A549 (cell line): ENCODE measurements at regions not wholly inside any gene's neighbourhood (a gene's known extent, or its start where the extent isn't known, plus 50 kb on each side); places are given as distances from the start of the nearest gene placed in this dataset.

Experiments
- ATAC-seq, 2 experiments: fragments of 200-7000 bp in 1 of 2; fragments of >200 bp in 1 of 2; cut with Nextera tagmentation in 1 of 2; cut with Tn5 transposase in 1 of 2; 3 replicates each; pipeline versions ENCODE4 v1.8.0 to v1.9.1; 2018 to 2020; ENCODE audit warnings: mild to moderate bottlenecking in 1 of 2, moderate library complexity in 1 of 2
- CTCF ChIA-PET: fragments of 300-600 bp; sonication (Branson Sonifier 250); formaldehyde crosslinking; extraction: SDS; loops from one replicate; lab custom pipeline; 2021; ENCODE audit warnings: antibody characterized with exemption, inconsistent platforms; lab: Yijun Ruan, JAX
- POLR2A ChIA-PET: fragments of 350-600 bp; formaldehyde crosslinking; extraction: SDS; loops from one replicate; lab custom pipeline; 2021; ENCODE audit warnings: antibody characterized with exemption, inconsistent platforms; lab: Yijun Ruan, JAX
- DNase-seq, 2 experiments: peaks; one replicate each; pipeline versions ENCODE4 v3.0.0 to v3.0.0-alpha.2; 2011 to 2016; ENCODE audit warnings: low read depth in 1 of 2, low spot score in 1 of 2
- FAIRE-seq: peaks from 2 replicates; lab custom pipeline; 2011; peaks lifted over from hg19 to GRCh38; lab: Jason Lieb, UNC
- H3K27ac ChIP-seq, 2 experiments: fragments of >200 bp; sonication (Bioruptor Twin); formaldehyde crosslinking; 3 replicates each; pipeline ENCODE4 v1.5.1; 2016 to 2017
- H3K4me1 ChIP-seq: fragments of >200 bp; sonication (Bioruptor Twin); formaldehyde crosslinking; 3 replicates; pipeline ENCODE4 v1.6.1; 2016
- H3K4me2 ChIP-seq: fragments of >200 bp; sonication (Bioruptor Twin); formaldehyde crosslinking; 3 replicates; pipeline ENCODE4 v1.6.1; 2016
- H3K4me3 ChIP-seq: fragments of >200 bp; sonication (Bioruptor Twin); formaldehyde crosslinking; 3 replicates; pipeline ENCODE4 v1.5.1; 2016
- H3K9me3 ChIP-seq: fragments of >200 bp; sonication (Bioruptor Twin); formaldehyde crosslinking; 3 replicates; pipeline ENCODE4 v1.6.1; 2016
- ATOH8 ChIP-seq: fragments of 250-450 bp; sonication (Bioruptor Pico); IDR thresholded peaks from 2 replicates; pipeline ENCODE4 v1.5.0; 2020; ENCODE audit warnings: low read depth, mild to moderate bottlenecking, moderate library complexity
- CBX2 ChIP-seq: fragments of 200-600 bp; sonication (generic); IDR thresholded peaks from 2 replicates; pipeline ENCODE4 v1.6.1; 2016; ENCODE audit warnings: low read depth, mild to moderate bottlenecking, borderline replicate concordance
- CHD4 ChIP-seq: fragments of 200-600 bp; sonication (generic); IDR thresholded peaks from 2 replicates; pipeline ENCODE4 v1.6.1; 2016; ENCODE audit warnings: antibody characterized with exemption, mild to moderate bottlenecking, borderline replicate concordance
- E2F6 ChIP-seq: IDR thresholded peaks from 2 replicates; pipeline ENCODE4 v1.6.1; 2012; ENCODE audit warnings: low read depth, borderline replicate concordance
- EHMT2 ChIP-seq: fragments of 200-600 bp; sonication (generic); IDR thresholded peaks from 2 replicates; pipeline ENCODE4 v1.6.1; 2016; ENCODE audit warnings: antibody characterized with exemption, low read depth, mild to moderate bottlenecking, moderate library complexity
- FOSB ChIP-seq: fragments of 250-450 bp; sonication (Bioruptor Pico); IDR thresholded peaks from 2 replicates; pipeline ENCODE4 v1.5.0; 2020; ENCODE audit warnings: mild to moderate bottlenecking, moderate library complexity
- GATA3 ChIP-seq: IDR thresholded peaks from 2 replicates; pipeline ENCODE4 v1.6.1; 2012; ENCODE audit warnings: borderline replicate concordance
- HDAC2 ChIP-seq: fragments of 200-600 bp; sonication (generic); IDR thresholded peaks from 2 replicates; pipeline ENCODE4 v1.6.1; 2016
- HES2 ChIP-seq: fragments of >200 bp; sonication (Bioruptor Twin); formaldehyde crosslinking; IDR thresholded peaks from 2 replicates; pipeline ENCODE4 v1.6.1; 2016
- HOXA7 ChIP-seq: fragments of 250-450 bp; sonication (Bioruptor Pico); IDR thresholded peaks from 2 replicates; pipeline ENCODE4 v1.5.0; 2020; ENCODE audit warnings: mild to moderate bottlenecking, moderate library complexity
- HOXB5 ChIP-seq: fragments of 250-450 bp; sonication (Bioruptor Pico); IDR thresholded peaks from 2 replicates; pipeline ENCODE4 v1.5.0; 2020; ENCODE audit warnings: mild to moderate bottlenecking, moderate library complexity
- MAFK ChIP-seq: fragments of 450-650 bp; IDR thresholded peaks from 2 replicates; pipeline ENCODE4 v1.6.1; 2014; ENCODE audit not compliant: partially characterized antibody
- MAZ ChIP-seq: fragments of 150-350 bp; IDR thresholded peaks from 2 replicates; pipeline ENCODE4 v1.6.1; 2014; ENCODE audit warnings: antibody characterized with exemption, low read depth, low read length, borderline replicate concordance
- MYC ChIP-seq: IDR thresholded peaks from 2 replicates; pipeline ENCODE4 v1.6.1; 2012; ENCODE audit warnings: mild to moderate bottlenecking, inconsistent platforms, low read length, improper control_type of control experiment, borderline replicate concordance
- NPAS2 ChIP-seq: fragments of 250-450 bp; sonication (Bioruptor Pico); IDR thresholded peaks from 2 replicates; pipeline ENCODE4 v1.8.0; 2022; ENCODE audit warnings: mild to moderate bottlenecking, moderate library complexity, borderline replicate concordance
- PHF8 ChIP-seq: fragments of 200-600 bp; sonication (generic); IDR thresholded peaks from 2 replicates; pipeline ENCODE4 v1.6.1; 2016; ENCODE audit warnings: low read depth, mild to moderate bottlenecking, antibody characterized with exemption, moderate library complexity, borderline replicate concordance
- POLR2A ChIP-seq: IDR thresholded peaks from 2 replicates; pipeline ENCODE4 v1.6.1; 2012; ENCODE audit warnings: mild to moderate bottlenecking, low read length
- POLR2AphosphoS2 ChIP-seq: conservative IDR thresholded peaks from 2 replicates; pipeline ENCODE4 v1.6.1; 2012; ENCODE audit warnings: low read length, improper control_type of control experiment, inconsistent platforms
- RARB ChIP-seq: fragments of 250-450 bp; sonication (Bioruptor Pico); IDR thresholded peaks from 2 replicates; pipeline ENCODE4 v1.8.0; 2021; ENCODE audit warnings: mild to moderate bottlenecking, moderate library complexity
- REST ChIP-seq: fragments of 200-600 bp; sonication (generic); IDR thresholded peaks from 2 replicates; pipeline ENCODE4 v1.6.1; 2016; ENCODE audit warnings: antibody characterized with exemption, mild to moderate bottlenecking, moderate library complexity
- RFX5 ChIP-seq: fragments of 450-650 bp; IDR thresholded peaks from 2 replicates; pipeline ENCODE4 v1.7.1; 2014; ENCODE audit warnings: antibody characterized with exemption, mild to moderate bottlenecking, moderate library complexity
- SMC3 ChIP-seq: fragments of >200 bp; sonication (Bioruptor Twin); formaldehyde crosslinking; IDR thresholded peaks from 3 replicates; pipeline ENCODE4 v1.6.1; 2018; ENCODE audit warnings: inconsistent platforms
- USF2 ChIP-seq: fragments of 450-650 bp; IDR thresholded peaks from 2 replicates; pipeline ENCODE4 v1.6.1; 2014; ENCODE audit warnings: antibody characterized with exemption
- ZC3H11A ChIP-seq: fragments of 450-650 bp; IDR thresholded peaks from 2 replicates; pipeline ENCODE4 v1.6.1; 2014; ENCODE audit warnings: antibody characterized with exemption, mild to moderate bottlenecking
- ZFP36 ChIP-seq: fragments of 450-650 bp; IDR thresholded peaks from 2 replicates; pipeline ENCODE4 v1.6.1; 2014; ENCODE audit warnings: borderline replicate concordance; ENCODE audit not compliant: partially characterized antibody
- WGBS: methylation state at CpG from one replicate; pipeline ENCODE4 v1.1.6; 2017; ENCODE audit errors: missing lambda C conversion rate; 5-methylcytosine and 5-hydroxymethylcytosine counted together

- H3K4me1 ChIP-seq = no peaks in the 10 kb centered on the region
- no peak overlapping the region for H3K27ac ChIP-seq
- TF ChIP-seq POLR2AphosphoS2 (no peak), POLR2A (no peak), RFX5 (no peak), HDAC2 (no peak), SMC3 (no peak), RARB (CRISPR knock-in tag) (no peak), NPAS2 (CRISPR knock-in tag) (no peak), FOSB (CRISPR knock-in tag) (no peak), GATA3 (no peak), CBX2 (no peak), MAZ (no peak), CHD4 (no peak), E2F6 (no peak), ZFP36 (no peak), MAFK (no peak), HOXA7 (CRISPR knock-in tag) (no peak)
- TF ChIP-seq, all 56 proteins: peak for 0
- 56% methylated on average over 4 of the region's 4 CpGs for WGBS
- ChIA-PET CTCF (interaction anchor here (1.0 to 1.8 kb wide), 3 partner anchors 13 to 877 kb away, joined by 3 to 6 read pairs (median 4); no protein-coding TSS in a partner anchor), POLR2A (no interaction called here)
- H3K9me3 ChIP-seq = peaks cover 4% of the 10 kb centered on the region; the same call in 1 of the 3 replicates
- DNase-seq (no peak), FAIRE-seq (no peak), ATAC-seq (no peak)
- no peak overlapping the region for H3K4me3 ChIP-seq
- H3K4me2 ChIP-seq = no peak overlapping the region
These were observed 186.7 kb upstream of the DAPK1 start for GRCh38 chr9:87310827-87311523.

- no peak for ATAC-seq
- H3K27ac ChIP-seq = no peak overlapping the region
- ChIA-PET POLR2A (no interaction called here), CTCF (interaction anchor here (1.1 to 6.4 kb wide), 4 partner anchors 832 to 1118 kb away, joined by 4 to 102 read pairs (median 32); no protein-coding TSS in a partner anchor)
- no peak for DNase-seq
- peaks cover 2% of the 10 kb centered on the region; the same call in 1 of the 3 replicates for H3K9me3 ChIP-seq
- no peak for FAIRE-seq
- no peak overlapping the region for H3K4me3 ChIP-seq
- no peaks in the 10 kb centered on the region for H3K4me1 ChIP-seq
- no peak overlapping the region for H3K4me2 ChIP-seq
- TF ChIP-seq ATOH8 = no peak
- no peak for TF ChIP-seq SMC3
- TF ChIP-seq EHMT2 = no peak
- no peak for TF ChIP-seq ZC3H11A
- TF ChIP-seq RARB (CRISPR knock-in tag) = no peak
- no peak for TF ChIP-seq MYC
- TF ChIP-seq HOXB5 (CRISPR knock-in tag) = no peak
- TF ChIP-seq PHF8 = no peak
- no peak for TF ChIP-seq REST
- no peak for TF ChIP-seq USF2
- TF ChIP-seq HES2 = no peak
- TF ChIP-seq E2F6 = no peak
These were observed 178.0 kb upstream of the DAPK1 start for GRCh38 chr9:87319656-87320055.
